Activated T-cell treated with anti-CD3 and anti-CD28 coated beads for 48 hours (primary cell): ENCODE measurements at regions not wholly inside any gene's neighbourhood (a gene's known extent, or its start where the extent isn't known, plus 50 kb on each side); places are given as distances from the start of the nearest gene placed in this dataset.

Experiments
- DNase-seq: peaks from one replicate; pipeline ENCODE4 v3.0.0-alpha.2; 2020; ENCODE audit warnings: low read depth

GRCh38 chr16:85309656-85310587 is 197.7 kb upstream of the CIBAR2 start:
- DNase-seq = no peak

- no peak for DNase-seq
Measured at GRCh38 chr16:85310868-85311585, 198.8 kb upstream of the CIBAR2 start.

- DNase-seq = no peak
Measured at GRCh38 chr16:85311741-85312140, 199.5 kb upstream of the CIBAR2 start.

- DNase-seq = no peak
Measured at GRCh38 chr16:85312174-85312573, 199.9 kb upstream of the CIBAR2 start.

- no peak for DNase-seq
Measured at GRCh38 chr16:85312642-85313525, 200.6 kb upstream of the CIBAR2 start.

- no peak for DNase-seq
Measured at GRCh38 chr16:85313526-85314301, 201.4 kb upstream of the CIBAR2 start.

- DNase-seq = no peak
Measured at GRCh38 chr16:85314512-85314971, 202.3 kb upstream of the CIBAR2 start.

- DNase-seq = no peak
Measured at GRCh38 chr16:85315866-85316265, 203.6 kb upstream of the CIBAR2 start.

GRCh38 chr16:85316321-85316919 is 204.1 kb upstream of the CIBAR2 start:
- DNase-seq = peak; percentile 53

GRCh38 chr16:85316944-85317343 is 204.7 kb upstream of the CIBAR2 start:
- no peak for DNase-seq

- DNase-seq = no peak
Measured at GRCh38 chr16:85317704-85318103, 205.4 kb upstream of the CIBAR2 start.

GRCh38 chr16:85319208-85319983 is 207.1 kb upstream of the CIBAR2 start:
- DNase-seq = no peak

GRCh38 chr16:85319984-85320440 is 207.7 kb upstream of the CIBAR2 start:
- DNase-seq = no peak

GRCh38 chr16:85320677-85321385 is 208.6 kb upstream of the CIBAR2 start:
- no peak for DNase-seq

GRCh38 chr16:85321509-85322271 is 209.4 kb upstream of the CIBAR2 start:
- DNase-seq = no peak

- no peak for DNase-seq
Measured at GRCh38 chr16:85323230-85323960, 211.1 kb upstream of the CIBAR2 start.

GRCh38 chr16:85323961-85324253 is 211.6 kb upstream of the CIBAR2 start:
- DNase-seq = no peak

- DNase-seq = no peak
Measured at GRCh38 chr16:85324488-85324887, 212.2 kb upstream of the CIBAR2 start.
